AG04449 (cell line): ENCODE measurements at regions not wholly inside any gene's neighbourhood (a gene's known extent, or its start where the extent isn't known, plus 50 kb on each side); places are given as distances from the start of the nearest gene placed in this dataset.

Experiments
- CTCF ChIA-PET: fragments of 350-600 bp; formaldehyde crosslinking; extraction: SDS; loops from one replicate; lab custom pipeline; 2021; ENCODE audit warnings: antibody characterized with exemption; lab: Yijun Ruan, JAX
- POLR2A ChIA-PET: fragments of 400-600, 350-600 bp; formaldehyde crosslinking; extraction: SDS; loops from one replicate; lab custom pipeline; 2020; ENCODE audit warnings: antibody characterized with exemption, inconsistent platforms; lab: Yijun Ruan, JAX
- DNase-seq: peaks from one replicate; pipeline ENCODE4 v3.0.0-alpha.2; 2010; ENCODE audit warnings: low read depth, low spot score
- H3K4me3 ChIP-seq: 2 replicates; pipeline ENCODE4 v1.5.1; 2011; ENCODE audit warnings: low read depth, mild to moderate bottlenecking, control low read depth, low read length
- CTCF ChIP-seq: IDR thresholded peaks from one replicate; pipeline ENCODE4 v1.5.1; 2011; ENCODE audit warnings: mild to moderate bottlenecking, moderate library complexity, low read length, control low read depth, inconsistent platforms; ENCODE audit not compliant: insufficient read depth; ENCODE audit errors: missing control alignments

GRCh38 chr4:186422296-186422695 is 133.1 kb downstream of the MTNR1A start:
- no peak for TF ChIP-seq CTCF
- POLR2A ChIA-PET: no interaction called here
- DNase-seq: no peak
- CTCF ChIA-PET: no interaction called here
- H3K4me3 ChIP-seq: no peak overlapping the region

DNA sequence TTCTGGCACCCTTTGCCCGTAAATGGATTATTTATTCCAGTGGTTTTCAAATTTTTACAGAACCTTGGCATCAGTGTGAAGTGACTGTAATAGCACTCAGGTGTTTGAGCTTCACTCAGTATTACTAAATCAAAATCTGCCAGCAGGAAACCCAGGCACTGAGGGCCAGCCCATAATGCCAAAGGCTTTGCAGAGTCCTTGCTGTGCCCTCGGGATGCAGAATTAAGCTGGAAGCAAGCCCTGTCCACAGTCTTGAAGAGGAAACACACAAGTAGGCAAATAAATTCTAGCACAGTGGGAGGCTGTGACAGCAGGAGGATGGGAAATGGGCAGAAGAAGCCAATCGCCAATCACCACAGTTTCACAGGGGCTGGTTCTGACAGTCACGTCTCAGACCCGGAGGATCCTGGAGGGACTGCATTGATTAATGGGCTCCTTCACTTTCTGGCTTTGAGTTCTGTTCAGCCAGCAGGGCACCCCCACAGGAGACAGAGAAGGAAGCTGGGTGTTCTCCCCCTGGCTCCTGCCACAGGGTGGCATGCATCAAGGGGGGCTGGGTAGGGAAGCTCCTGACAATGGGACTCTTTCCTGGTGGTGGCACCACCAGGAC is 138.8 kb downstream of the MTNR1A start:
- ChIA-PET CTCF (no interaction called here), POLR2A (no interaction called here)
- no peak for TF ChIP-seq CTCF
- no peak overlapping the region for H3K4me3 ChIP-seq
- no peak for DNase-seq

DNA sequence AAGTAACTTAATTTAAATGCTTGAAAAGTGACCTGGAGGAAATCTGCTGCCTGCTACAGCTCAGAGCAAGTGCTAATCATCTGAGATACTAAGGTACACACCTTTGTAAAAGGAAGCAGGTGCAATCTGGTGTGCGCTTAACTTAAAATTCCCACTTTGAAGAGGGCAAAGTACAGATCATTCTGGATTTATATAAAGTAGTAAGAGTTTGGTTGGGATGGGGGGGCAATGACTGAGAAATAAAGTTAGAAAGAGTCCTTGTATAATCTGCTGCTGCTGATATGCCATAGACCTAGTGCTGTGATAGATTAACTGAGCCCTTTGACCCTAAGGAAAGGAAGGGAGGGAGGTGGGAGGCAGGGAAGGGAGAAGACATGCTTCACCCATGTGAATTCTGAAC is 141.0 kb downstream of the MTNR1A start:
- DNase-seq: no peak
- H3K4me3 ChIP-seq: no peak overlapping the region
- no peak for TF ChIP-seq CTCF
- CTCF ChIA-PET: no interaction called here
- POLR2A ChIA-PET: no interaction called here

DNA sequence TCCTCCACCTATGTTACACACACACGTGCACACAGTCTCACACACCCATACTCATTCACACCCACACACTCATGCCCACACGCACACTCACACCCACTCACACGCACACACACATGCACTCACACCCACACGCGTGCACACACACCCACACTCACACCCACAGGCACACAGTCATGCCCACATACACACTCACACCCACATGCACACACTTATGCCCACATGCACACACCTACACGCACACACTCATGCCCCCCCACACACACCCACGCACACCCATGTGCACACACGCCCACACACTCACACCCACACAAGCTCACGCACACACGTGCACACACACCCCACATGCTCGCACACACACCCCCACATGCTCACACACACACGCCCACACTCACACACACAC is 140.0 kb downstream of the F11 start:
- ChIA-PET POLR2A (no interaction called here), CTCF (no interaction called here)
- no peak for TF ChIP-seq CTCF
- H3K4me3 ChIP-seq: no peak overlapping the region
- DNase-seq: no peak

GRCh38 chr4:186404562-186405134 is 138.7 kb downstream of the F11 start:
- ChIA-PET POLR2A (no interaction called here), CTCF (no interaction called here)
- no peak for DNase-seq
- no peak overlapping the region for H3K4me3 ChIP-seq
- no peak for TF ChIP-seq CTCF

DNA sequence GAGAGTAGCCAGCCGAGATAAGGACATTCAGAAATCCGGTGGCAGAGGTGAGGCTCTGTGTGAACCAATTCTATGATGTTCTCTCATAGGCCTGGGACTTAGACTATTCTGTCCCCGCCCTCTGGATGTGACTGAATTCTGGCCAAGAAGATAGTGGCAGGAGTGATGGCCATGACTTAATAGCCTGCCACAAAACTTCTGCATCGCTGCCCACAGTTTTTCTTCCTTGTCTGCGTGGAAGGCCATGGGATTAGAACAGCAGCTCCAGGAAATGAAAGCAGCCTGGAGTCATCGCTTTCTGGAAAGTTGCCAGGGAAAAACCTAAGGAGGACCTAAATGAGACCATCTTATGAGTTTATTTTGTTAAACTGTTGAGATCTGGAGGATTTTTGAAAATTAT is 134.7 kb downstream of the F11 start:
- ChIA-PET POLR2A (no interaction called here), CTCF (no interaction called here)
- no peak for DNase-seq
- TF ChIP-seq CTCF: no peak
- H3K4me3 ChIP-seq: no peak overlapping the region
